SJCRH30 (cell line): ENCODE measurements at regions not wholly inside any gene's neighbourhood (a gene's known extent, or its start where the extent isn't known, plus 50 kb on each side); places are given as distances from the start of the nearest gene placed in this dataset.

ENCODE experiments used
- DNase-seq, 2 experiments: peaks; one replicate each; pipeline ENCODE4 v3.0.0-alpha.2; 2015 to 2020
- H3K27ac ChIP-seq: fragments of 250-450 bp; sonication (Bioruptor Pico); 2 replicates; pipeline ENCODE4 v1.5.1; 2020; ENCODE audit warnings: mild to moderate bottlenecking, moderate library complexity
- H3K27me3 ChIP-seq: fragments of 250-450 bp; sonication (Bioruptor Pico); 2 replicates; pipeline ENCODE4 v1.5.1; 2020; ENCODE audit warnings: mild to moderate bottlenecking, moderate library complexity
- H3K36me3 ChIP-seq: fragments of 250-450 bp; sonication (Bioruptor Pico); 2 replicates; pipeline ENCODE4 v1.5.1; 2020; ENCODE audit warnings: mild to moderate bottlenecking, moderate library complexity
- H3K4me1 ChIP-seq: fragments of 250-450 bp; sonication (Bioruptor Pico); 2 replicates; pipeline ENCODE4 v1.5.1; 2020; ENCODE audit warnings: mild to moderate bottlenecking, moderate library complexity
- H3K4me3 ChIP-seq: fragments of 250-450 bp; sonication (Bioruptor Pico); 2 replicates; pipeline ENCODE4 v1.5.1; 2020; ENCODE audit warnings: mild to moderate bottlenecking, moderate library complexity
- H3K9me3 ChIP-seq: fragments of 250-450 bp; sonication (Bioruptor Pico); replicated peaks from 2 replicates; pipeline ENCODE4 v1.5.1; 2020; ENCODE audit warnings: mild to moderate bottlenecking, moderate library complexity

DNA sequence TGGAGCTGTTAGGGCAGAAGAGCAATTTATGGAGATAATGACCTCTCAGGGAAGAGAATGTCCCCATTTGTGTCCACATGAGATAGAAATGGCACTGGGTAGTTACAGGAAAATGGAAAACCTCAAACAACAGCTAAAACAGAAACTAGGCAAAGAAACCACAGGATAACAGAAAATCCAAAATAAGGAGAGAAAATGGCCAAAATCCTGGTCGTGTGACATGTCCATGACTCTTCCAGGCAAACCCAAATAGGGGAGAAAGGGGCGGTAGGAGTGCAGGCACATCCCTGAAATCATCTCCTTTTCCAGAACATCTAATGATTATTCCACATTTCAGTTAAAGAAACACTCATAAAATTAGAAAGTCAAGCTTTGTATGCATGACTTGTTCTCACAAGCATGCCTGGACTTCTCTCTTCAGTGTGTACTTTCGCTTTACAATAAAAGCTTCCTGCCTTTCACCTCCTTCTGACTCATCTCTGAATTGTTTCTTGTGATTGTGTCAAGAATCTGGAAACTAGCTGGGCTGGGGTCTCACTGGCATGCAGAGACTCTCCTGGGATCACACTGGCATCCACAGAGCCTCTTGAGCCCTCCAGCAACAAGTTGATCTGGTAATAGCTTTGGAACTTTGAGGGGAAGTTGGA, 171.4 kb upstream of the ZP4 start:
- no peak for DNase-seq
- Histone ChIP-seq H3K36me3 (no peaks in the 10 kb centered on the region), H3K9me3 (no peaks in the 10 kb centered on the region; the same call in 1 of the 2 replicates), H3K27ac (no peak overlapping the region), H3K27me3 (no peaks in the 10 kb centered on the region), H3K4me3 (no peak overlapping the region), H3K4me1 (peaks cover 10% of the 10 kb centered on the region; the same call in 1 of the 2 replicates)

GRCh38 chr1:238060061-238060460, 169.3 kb upstream of the ZP4 start:
- H3K9me3 ChIP-seq: no peaks in the 10 kb centered on the region; the same call in 1 of the 2 replicates
- H3K27ac ChIP-seq: no peak overlapping the region
- peaks cover 10% of the 10 kb centered on the region; the same call in 1 of the 2 replicates for H3K4me1 ChIP-seq
- DNase-seq: peak; percentile 50 to 80
- H3K4me3 ChIP-seq: no peak overlapping the region
- no peaks in the 10 kb centered on the region for H3K27me3 ChIP-seq
- no peaks in the 10 kb centered on the region for H3K36me3 ChIP-seq

DNA sequence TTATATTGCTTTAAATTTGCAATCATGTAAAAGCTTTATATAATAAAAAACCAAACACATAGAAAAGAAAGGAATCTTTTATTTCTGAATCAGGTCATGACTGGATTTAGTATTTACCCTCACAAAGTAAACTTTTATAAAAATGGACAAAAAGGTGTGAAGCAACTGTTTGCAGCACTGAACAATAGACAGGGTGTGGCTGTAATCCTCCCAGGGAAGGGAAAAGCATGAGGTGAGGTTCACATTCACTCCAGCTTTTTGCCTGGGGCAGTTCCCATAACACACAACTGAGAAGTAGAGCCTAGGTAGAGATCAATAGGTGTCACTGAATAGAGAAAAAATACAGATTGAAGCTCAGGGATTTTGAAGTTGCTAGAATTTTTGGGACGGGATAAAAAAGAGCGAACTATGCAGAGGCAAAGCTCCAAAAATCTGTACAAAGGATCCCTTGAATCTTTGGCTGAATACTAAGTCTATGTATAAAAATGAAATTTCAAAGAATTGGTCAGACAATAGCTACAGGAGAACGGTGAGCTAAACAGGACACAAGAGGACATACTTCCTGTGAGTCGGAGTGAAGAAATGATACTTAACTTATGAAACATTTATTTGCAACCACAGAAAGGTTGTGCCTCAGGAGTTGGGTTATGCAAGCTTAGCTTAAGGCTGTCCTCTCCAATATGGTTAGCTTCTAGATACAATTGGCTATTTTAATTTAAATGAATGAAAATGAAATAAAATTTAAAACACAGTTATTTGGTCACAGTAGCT, 162.0 kb upstream of the ZP4 start:
- no peak for DNase-seq
- Histone ChIP-seq H3K9me3 (no peaks in the 10 kb centered on the region), H3K4me1 (no peaks in the 10 kb centered on the region), H3K27ac (no peak overlapping the region), H3K36me3 (no peaks in the 10 kb centered on the region), H3K4me3 (no peak overlapping the region), H3K27me3 (no peaks in the 10 kb centered on the region)

GRCh38 chr1:238029126-238029525, 138.4 kb upstream of the ZP4 start:
- Histone ChIP-seq H3K4me3 (no peak overlapping the region), H3K4me1 (no peaks in the 10 kb centered on the region), H3K9me3 (no peaks in the 10 kb centered on the region), H3K27me3 (no peaks in the 10 kb centered on the region), H3K27ac (no peak overlapping the region), H3K36me3 (no peaks in the 10 kb centered on the region)
- no peak for DNase-seq

- no peak overlapping the region for H3K4me3 ChIP-seq
- H3K27me3 ChIP-seq: no peaks in the 10 kb centered on the region
- no peaks in the 10 kb centered on the region for H3K4me1 ChIP-seq
- H3K27ac ChIP-seq: no peak overlapping the region
- H3K9me3 ChIP-seq: no peaks in the 10 kb centered on the region
- no peaks in the 10 kb centered on the region for H3K36me3 ChIP-seq
- no peak for DNase-seq
Measured at GRCh38 chr1:238027366-238027765, 136.6 kb upstream of the ZP4 start.

- H3K27ac ChIP-seq: no peak overlapping the region
- DNase-seq: no peak
- no peaks in the 10 kb centered on the region for H3K9me3 ChIP-seq
- no peaks in the 10 kb centered on the region for H3K36me3 ChIP-seq
- H3K4me3 ChIP-seq: no peak overlapping the region
- H3K27me3 ChIP-seq: no peaks in the 10 kb centered on the region
- no peaks in the 10 kb centered on the region for H3K4me1 ChIP-seq
Measured at GRCh38 chr1:238023137-238023536, 132.4 kb upstream of the ZP4 start.

- no peak for DNase-seq
- Histone ChIP-seq H3K36me3 (no peaks in the 10 kb centered on the region), H3K27ac (no peak overlapping the region), H3K4me1 (no peaks in the 10 kb centered on the region), H3K9me3 (no peaks in the 10 kb centered on the region), H3K27me3 (no peaks in the 10 kb centered on the region), H3K4me3 (no peak overlapping the region)
Measured at GRCh38 chr1:238018214-238018613, 127.5 kb upstream of the ZP4 start.

- Histone ChIP-seq H3K4me3 (no peak overlapping the region), H3K27ac (no peak overlapping the region), H3K4me1 (no peaks in the 10 kb centered on the region), H3K27me3 (no peaks in the 10 kb centered on the region), H3K9me3 (no peaks in the 10 kb centered on the region), H3K36me3 (no peaks in the 10 kb centered on the region)
- no peak for DNase-seq
Measured at GRCh38 chr1:238006779-238007178, 116.1 kb upstream of the ZP4 start.

DNA sequence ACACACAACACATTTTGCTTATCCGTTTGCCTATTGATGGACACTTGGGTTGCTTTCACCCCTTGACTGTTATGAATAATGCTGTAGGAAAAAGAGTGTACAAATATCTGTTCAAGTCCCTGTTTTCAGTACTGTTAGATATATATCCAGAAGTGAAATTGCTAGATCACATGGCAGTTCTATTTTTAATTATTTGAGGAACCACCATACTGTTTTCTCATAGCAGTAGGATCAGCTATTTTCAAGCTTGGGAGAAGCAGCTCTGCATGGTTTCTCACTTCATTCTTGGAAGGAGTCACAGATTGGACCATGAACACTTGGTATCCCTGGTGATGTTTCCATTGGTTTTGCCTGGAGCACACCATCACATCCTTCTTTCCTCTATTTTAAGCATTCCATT, 114.4 kb upstream of the ZP4 start:
- H3K36me3 ChIP-seq: no peaks in the 10 kb centered on the region
- H3K4me3 ChIP-seq: no peak overlapping the region
- no peaks in the 10 kb centered on the region for H3K9me3 ChIP-seq
- DNase-seq: no peak
- no peaks in the 10 kb centered on the region for H3K27me3 ChIP-seq
- no peaks in the 10 kb centered on the region for H3K4me1 ChIP-seq
- no peak overlapping the region for H3K27ac ChIP-seq

DNA sequence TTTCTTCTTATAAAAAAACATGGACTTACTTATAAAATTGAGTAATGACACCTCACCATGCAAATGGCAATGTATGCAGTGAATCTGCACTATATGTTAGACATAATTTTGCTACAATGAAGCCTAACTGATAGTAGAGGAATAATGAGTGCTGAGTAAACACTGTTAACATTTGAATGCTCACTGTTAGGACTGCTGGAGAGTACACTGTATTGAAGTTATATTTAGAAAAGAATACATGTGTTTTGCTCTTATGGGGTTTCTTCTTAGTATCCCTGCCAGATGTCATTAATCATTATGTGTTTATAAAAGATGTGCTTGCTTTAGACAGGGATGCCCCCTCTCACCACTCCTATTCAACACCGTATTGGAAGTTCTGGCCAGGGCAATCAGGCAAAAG, 111.1 kb upstream of the ZP4 start:
- Histone ChIP-seq H3K27me3 (no peaks in the 10 kb centered on the region), H3K9me3 (no peaks in the 10 kb centered on the region), H3K4me3 (no peak overlapping the region), H3K36me3 (no peaks in the 10 kb centered on the region), H3K4me1 (no peaks in the 10 kb centered on the region), H3K27ac (no peak overlapping the region)
- no peak for DNase-seq

DNA sequence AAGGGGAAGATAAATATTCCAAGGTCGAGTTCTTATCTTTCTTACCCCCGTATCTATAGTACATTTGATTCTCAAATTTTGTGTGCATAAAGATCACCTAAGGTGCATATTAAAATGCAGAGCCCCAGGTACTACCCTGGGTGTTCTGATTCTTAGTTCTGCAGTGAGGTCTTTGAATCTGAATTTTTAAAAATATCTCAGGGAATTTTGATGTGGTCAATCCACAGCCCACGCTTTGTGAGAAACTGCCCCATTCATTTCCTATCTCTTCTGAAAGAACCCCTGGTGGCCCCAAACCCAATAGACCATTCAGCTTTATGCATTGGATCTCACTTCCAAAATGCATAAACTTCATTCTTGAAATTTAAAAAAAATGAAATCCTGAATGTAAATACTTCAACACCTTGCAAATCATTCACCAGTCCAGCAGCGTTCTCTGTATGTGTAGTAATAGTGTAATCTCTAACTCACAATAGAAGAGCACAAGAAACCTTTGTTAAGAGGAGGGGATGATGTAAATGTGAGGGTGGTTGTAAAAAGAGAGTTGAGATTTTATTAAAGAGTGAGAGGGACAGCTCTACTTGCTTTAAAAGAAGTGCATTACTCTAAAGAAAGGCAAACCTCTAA, 108.8 kb upstream of the ZP4 start:
- Histone ChIP-seq H3K36me3 (no peaks in the 10 kb centered on the region), H3K4me1 (no peaks in the 10 kb centered on the region), H3K4me3 (no peak overlapping the region), H3K27me3 (no peaks in the 10 kb centered on the region), H3K27ac (no peak overlapping the region), H3K9me3 (no peaks in the 10 kb centered on the region)
- DNase-seq: no peak

- no peaks in the 10 kb centered on the region for H3K27me3 ChIP-seq
- no peaks in the 10 kb centered on the region for H3K36me3 ChIP-seq
- no peak for DNase-seq
- H3K4me1 ChIP-seq: no peaks in the 10 kb centered on the region
- H3K27ac ChIP-seq: no peak overlapping the region
- H3K4me3 ChIP-seq: no peak overlapping the region
- no peaks in the 10 kb centered on the region for H3K9me3 ChIP-seq
Measured at GRCh38 chr1:237998581-237998980, 107.9 kb upstream of the ZP4 start.

DNA sequence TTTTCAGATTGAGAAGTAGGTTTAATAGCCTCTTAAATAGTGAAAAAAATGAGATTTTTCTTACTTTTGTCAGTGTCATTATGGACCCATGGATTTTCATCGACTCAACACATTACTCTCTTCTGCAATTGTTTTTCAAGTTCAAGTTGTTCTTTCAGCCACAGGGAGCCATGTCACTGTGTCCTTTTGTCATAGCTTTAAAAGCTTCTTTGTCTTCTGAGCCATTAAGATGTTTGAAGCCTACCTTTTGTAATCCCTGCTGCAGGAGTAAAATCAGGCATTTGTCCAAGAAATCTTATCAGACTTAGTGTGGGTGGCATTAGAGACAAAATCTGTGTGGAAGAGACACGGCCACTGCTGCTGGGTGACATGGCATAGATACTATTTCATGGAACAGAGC, 92.8 kb upstream of the ZP4 start:
- H3K4me3 ChIP-seq: no peak overlapping the region
- H3K27me3 ChIP-seq: no peaks in the 10 kb centered on the region
- H3K9me3 ChIP-seq: no peaks in the 10 kb centered on the region
- H3K36me3 ChIP-seq: no peaks in the 10 kb centered on the region
- DNase-seq: no peak
- H3K27ac ChIP-seq: no peak overlapping the region
- no peaks in the 10 kb centered on the region for H3K4me1 ChIP-seq

GRCh38 chr1:237981223-237981622, 90.5 kb upstream of the ZP4 start:
- Histone ChIP-seq H3K9me3 (no peaks in the 10 kb centered on the region), H3K4me1 (no peaks in the 10 kb centered on the region), H3K4me3 (no peak overlapping the region), H3K27ac (no peak overlapping the region), H3K27me3 (no peaks in the 10 kb centered on the region), H3K36me3 (no peaks in the 10 kb centered on the region)
- DNase-seq: no peak

DNA sequence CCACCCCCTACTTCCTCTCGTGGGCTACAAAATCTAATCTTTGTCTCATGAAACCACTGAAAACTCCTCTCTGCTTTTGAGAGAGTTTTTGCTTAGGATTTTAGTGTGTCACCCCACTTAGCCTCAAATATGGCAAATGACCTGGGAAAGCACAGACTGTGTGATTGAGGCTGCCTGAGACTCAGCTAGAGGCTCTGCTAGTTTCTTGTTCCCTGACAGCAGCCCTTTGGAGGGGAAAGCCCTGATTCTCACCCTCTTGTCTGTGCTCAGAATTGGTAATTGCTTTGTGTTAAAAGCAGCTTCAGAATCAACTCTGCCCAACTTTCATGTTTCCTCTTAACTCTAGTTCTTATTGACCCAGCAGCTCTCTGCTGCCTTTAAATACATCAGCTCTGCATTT, 85.6 kb upstream of the ZP4 start:
- Histone ChIP-seq H3K27me3 (no peaks in the 10 kb centered on the region), H3K36me3 (no peaks in the 10 kb centered on the region), H3K27ac (no peak overlapping the region), H3K4me1 (peaks cover 6% of the 10 kb centered on the region; the same call in 1 of the 2 replicates), H3K9me3 (no peaks in the 10 kb centered on the region), H3K4me3 (no peak overlapping the region)
- no peak for DNase-seq
